GM10266 (cell line): ENCODE measurements at regions not wholly inside any gene's neighbourhood (a gene's known extent, or its start where the extent isn't known, plus 50 kb on each side); places are given as distances from the start of the nearest gene placed in this dataset.

ENCODE experiments used
- DNase-seq: peaks from one replicate; pipeline ENCODE4 v3.0.0; 2012; ENCODE audit errors: extremely low spot score
- CTCF ChIP-seq: IDR thresholded peaks from 2 replicates; pipeline ENCODE4 v1.5.1; 2012; ENCODE audit warnings: mild to moderate bottlenecking, low read depth; ENCODE audit not compliant: control insufficient read depth, insufficient read depth; ENCODE audit errors: missing control alignments

DNA sequence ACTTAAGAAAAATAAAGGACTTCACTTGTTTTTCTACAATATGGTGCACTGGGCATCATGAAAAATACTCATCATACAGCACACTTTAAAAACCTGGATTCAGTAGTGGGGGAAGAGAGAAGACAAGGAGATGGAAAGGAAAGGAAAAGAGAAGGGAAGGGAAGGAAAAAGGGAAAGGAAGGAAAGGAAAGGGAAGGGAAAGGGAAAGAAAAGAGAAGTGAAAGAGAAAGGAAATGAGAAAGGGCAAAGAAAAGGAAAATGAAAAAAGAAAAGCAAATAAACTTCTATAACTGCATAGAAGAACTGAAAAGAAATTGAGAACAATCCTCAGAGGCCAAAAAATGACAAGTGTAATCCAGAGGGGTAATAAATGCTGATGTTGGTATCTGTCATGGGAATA, 388.1 kb upstream of the PKDCC start:
- DNase-seq = no peak

GRCh38 chr2:41662461-41662860, 385.4 kb upstream of the PKDCC start:
- no peak for TF ChIP-seq CTCF

More for the DNA sequence above, 388.1 kb upstream of the PKDCC start:
- TF ChIP-seq CTCF = no peak

DNA sequence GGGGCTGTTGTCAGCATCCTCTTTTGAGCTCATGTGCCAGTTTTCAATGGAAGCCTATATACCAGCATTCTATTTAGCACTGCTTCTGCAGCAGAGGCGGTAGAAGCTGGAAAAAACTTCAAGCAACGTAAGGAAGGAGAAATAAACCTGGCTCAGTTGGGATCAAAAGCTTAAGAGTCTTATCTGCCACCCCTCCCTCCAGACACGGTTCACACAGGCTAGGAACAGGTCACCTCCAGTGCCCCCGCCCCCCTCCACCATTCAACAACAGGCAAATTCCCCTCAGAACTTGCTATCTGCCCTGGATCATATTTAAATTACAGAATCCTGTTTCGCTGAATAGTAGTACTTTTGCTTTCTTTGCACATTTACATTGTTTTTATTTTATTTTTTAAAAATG, 384.8 kb upstream of the PKDCC start:
- TF ChIP-seq CTCF = no peak
- DNase-seq = no peak

More at GRCh38 chr2:41662461-41662860, 385.4 kb upstream of the PKDCC start:
- no peak for DNase-seq

DNA sequence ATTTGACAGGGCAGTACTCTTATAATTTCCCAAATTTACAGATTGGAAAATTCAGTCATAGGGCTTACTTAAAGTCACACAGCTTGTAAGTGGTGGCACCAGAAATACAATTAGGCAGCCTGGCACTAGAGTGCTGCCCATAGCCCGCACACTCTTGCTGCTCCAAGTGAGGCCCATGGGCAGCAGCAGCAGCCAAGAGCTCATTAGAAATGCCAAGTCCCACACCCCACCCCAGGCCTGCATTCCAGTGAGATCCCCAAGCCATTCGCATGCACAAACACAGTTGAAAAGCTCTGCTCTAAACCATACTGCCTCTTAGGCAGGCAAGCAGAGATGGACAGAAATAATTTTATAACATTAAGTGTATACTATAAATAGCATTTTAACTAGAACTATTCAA, 379.3 kb upstream of the PKDCC start:
- no peak for DNase-seq
- TF ChIP-seq CTCF = no peak

DNA sequence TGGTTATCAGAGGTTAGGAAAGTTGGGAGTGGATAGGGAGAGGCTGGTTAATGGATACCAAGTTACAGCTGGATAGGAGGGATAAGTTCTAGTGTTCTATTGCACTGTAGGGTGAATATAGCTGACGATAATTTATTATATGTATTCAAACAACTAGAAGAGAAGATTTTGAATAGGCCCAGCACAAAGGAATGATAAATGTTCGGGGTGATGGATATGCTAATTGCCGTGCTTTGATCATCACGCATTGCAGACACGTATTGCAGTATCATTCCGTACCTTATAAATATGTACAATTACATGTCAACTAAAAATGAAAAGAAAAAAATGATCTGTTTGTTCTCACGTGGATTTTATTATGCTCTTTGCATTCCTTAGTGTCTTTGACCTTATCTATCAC, 369.2 kb upstream of the PKDCC start:
- TF ChIP-seq CTCF = no peak
- no peak for DNase-seq

GRCh38 chr2:41686156-41686555, 361.7 kb upstream of the PKDCC start:
- no peak for DNase-seq

GRCh38 chr2:41691561-41691960, 356.3 kb upstream of the PKDCC start:
- DNase-seq = no peak
- no peak for TF ChIP-seq CTCF

More at GRCh38 chr2:41686156-41686555, 361.7 kb upstream of the PKDCC start:
- TF ChIP-seq CTCF = no peak
